KOPT-K1 (cell line): ENCODE measurements at regions not wholly inside any gene's neighbourhood (a gene's known extent, or its start where the extent isn't known, plus 50 kb on each side); places are given as distances from the start of the nearest gene placed in this dataset.
A peak's percentile ranks its signal among the peaks of the same experiment; 100 is the strongest.

Experiments
- H3K27ac ChIP-seq: fragments of 200-600 bp; sonication (generic); 2 replicates; pipeline ENCODE4 v1.5.1; 2016; ENCODE audit warnings: antibody characterized with exemption, mild to moderate bottlenecking, low read depth, low read length; ENCODE audit not compliant: poor library complexity, severe bottlenecking
- H3K36me3 ChIP-seq: fragments of 200-600 bp; sonication (generic); 2 replicates; pipeline ENCODE4 v1.5.1; 2017; ENCODE audit warnings: antibody characterized with exemption, mild to moderate bottlenecking, low read length, moderate library complexity; ENCODE audit not compliant: insufficient read depth
- H3K9me3 ChIP-seq: fragments of 200-600 bp; sonication (generic); 2 replicates; pipeline ENCODE4 v1.5.1; 2017; ENCODE audit warnings: antibody characterized with exemption, low read length, mild to moderate bottlenecking; ENCODE audit not compliant: insufficient read depth, poor library complexity, severe bottlenecking

DNA sequence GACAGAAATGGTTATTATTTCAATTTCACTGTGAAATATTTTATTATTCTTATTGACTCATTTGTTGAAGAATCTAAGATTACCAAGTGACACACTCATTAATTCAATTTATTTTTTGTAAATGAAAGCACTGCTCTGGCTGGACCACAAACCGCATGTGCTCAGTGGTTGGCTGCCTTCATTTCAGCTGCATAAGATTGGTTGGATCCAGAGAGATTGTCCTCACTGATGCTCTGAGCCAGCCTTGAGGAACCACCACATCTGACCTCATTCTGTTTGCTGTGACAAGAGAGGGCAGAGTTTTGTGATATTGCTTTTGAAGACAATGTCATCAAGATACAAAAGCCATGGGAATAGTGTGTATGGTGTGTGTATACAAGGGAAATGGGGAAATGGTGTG, 192.1 kb downstream of the CYRIA start:
- Histone ChIP-seq H3K36me3 (no peaks in the 10 kb centered on the region), H3K27ac (no peak overlapping the region)

GRCh38 chr2:16470936-16471490, 194.6 kb downstream of the CYRIA start:
- H3K36me3 ChIP-seq = no peaks in the 10 kb centered on the region
- H3K9me3 ChIP-seq = no peaks in the 10 kb centered on the region
- H3K27ac ChIP-seq = no peak overlapping the region

More for the DNA sequence above, 192.1 kb downstream of the CYRIA start:
- no peaks in the 10 kb centered on the region for H3K9me3 ChIP-seq

- H3K27ac ChIP-seq = no peak overlapping the region
- H3K9me3 ChIP-seq = no peaks in the 10 kb centered on the region
- no peaks in the 10 kb centered on the region for H3K36me3 ChIP-seq
Observed at GRCh38 chr2:16466821-16467151, 198.8 kb downstream of the CYRIA start.

DNA sequence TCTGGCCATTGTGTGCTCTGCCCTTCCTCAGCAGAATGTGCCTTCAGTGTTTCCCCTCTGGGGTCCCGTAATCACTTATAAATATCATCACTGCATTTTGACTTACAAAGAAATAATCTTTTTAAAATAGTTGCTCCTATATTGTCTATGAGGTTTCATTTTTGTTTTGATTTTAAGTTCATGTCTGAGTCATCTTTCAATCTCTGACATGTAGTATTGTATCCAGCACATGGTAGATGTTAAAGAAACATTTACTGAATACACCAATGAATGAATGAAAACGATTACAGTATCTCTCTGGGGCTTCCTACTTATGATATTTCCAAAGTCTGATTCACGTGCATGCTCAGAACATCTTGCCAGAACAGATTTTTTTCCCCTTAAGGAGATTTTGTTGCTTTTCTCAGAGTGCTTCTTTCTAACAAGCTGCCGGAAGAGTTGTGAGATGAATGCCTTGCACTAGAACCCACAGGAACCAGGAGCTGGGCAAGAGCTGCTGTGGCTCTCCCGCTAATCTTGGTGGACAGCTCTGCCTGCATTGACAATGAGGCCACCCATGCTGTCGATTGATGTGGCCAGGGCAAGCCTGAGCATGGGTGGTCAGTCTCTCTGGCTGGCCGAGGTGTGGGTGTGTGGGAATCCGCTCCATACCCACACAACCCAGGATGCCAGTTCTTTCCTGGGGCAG, 199.4 kb downstream of the CYRIA start:
- Histone ChIP-seq H3K36me3 (no peaks in the 10 kb centered on the region), H3K9me3 (no peaks in the 10 kb centered on the region), H3K27ac (no peak overlapping the region)

GRCh38 chr2:16464641-16465040, 201.0 kb downstream of the CYRIA start:
- no peaks in the 10 kb centered on the region for H3K9me3 ChIP-seq
- no peaks in the 10 kb centered on the region for H3K36me3 ChIP-seq
- no peak overlapping the region for H3K27ac ChIP-seq

GRCh38 chr2:16462958-16463357, 202.7 kb downstream of the CYRIA start:
- Histone ChIP-seq H3K27ac (no peak overlapping the region), H3K36me3 (no peaks in the 10 kb centered on the region), H3K9me3 (no peaks in the 10 kb centered on the region)

DNA sequence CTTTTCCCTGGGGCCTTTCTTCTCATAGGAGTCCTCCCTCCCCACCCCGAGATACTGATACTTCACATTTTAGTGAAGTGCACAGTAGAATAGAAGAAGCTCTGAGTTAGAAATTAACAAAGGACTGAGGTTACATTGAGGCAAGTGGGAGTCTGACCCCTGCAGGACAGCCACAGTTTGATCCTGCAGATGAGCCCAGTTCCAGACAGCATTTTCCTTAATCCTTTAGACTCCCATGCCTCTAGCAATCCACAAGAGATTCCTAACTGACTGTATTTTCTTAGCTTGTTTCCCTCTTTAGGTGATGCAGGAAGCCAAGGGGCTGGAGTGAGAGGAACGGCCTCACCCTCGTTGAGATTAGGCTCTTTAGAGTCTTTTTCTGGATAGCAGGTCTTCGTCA, 204.0 kb downstream of the CYRIA start:
- Histone ChIP-seq H3K27ac (no peak overlapping the region), H3K9me3 (no peaks in the 10 kb centered on the region), H3K36me3 (no peaks in the 10 kb centered on the region)

DNA sequence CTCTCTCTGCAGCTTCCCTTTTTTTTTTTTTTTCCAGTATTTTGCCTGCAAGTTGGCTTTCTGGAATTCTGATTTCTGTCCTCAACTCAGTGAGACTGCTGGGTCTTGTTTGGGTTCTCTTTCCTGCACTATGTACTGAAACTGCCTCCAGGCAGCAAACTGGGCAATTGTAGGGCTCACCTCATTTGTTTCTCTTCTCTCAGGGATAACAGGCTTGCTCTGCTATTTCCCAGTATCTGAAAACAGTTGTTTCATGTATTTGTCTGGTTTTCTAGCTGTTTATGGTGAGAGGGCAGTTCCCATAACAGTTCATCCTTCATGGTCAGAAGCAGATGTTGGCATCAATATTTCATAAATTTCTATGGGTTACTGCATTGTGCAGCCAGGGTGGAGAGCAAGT, 206.0 kb downstream of the CYRIA start:
- Histone ChIP-seq H3K9me3 (no peaks in the 10 kb centered on the region), H3K36me3 (no peaks in the 10 kb centered on the region), H3K27ac (no peak overlapping the region)

GRCh38 chr2:16454621-16455020, 211.0 kb downstream of the CYRIA start:
- Histone ChIP-seq H3K27ac (no peak overlapping the region), H3K9me3 (no peaks in the 10 kb centered on the region), H3K36me3 (no peaks in the 10 kb centered on the region)

DNA sequence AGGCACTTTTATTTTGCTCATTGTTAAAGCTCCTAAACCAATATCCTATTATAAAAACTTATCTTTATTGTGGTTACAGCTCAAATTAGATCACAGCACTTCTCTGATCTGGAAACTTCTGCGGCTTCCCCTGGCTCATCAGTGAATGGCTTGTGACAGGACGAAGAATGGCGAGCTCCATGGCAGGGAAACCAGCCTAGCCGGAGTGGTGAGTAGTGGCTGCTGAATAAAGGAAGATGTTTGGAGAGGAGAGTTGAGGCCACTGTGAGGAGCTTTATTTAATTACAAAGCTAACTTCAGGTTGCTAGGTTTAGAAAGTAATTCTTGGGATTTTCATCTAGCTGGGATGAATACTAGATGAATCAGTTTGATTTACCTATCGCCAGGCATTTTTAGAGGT, 213.5 kb downstream of the CYRIA start:
- Histone ChIP-seq H3K27ac (no peak overlapping the region), H3K36me3 (no peaks in the 10 kb centered on the region), H3K9me3 (no peaks in the 10 kb centered on the region)

- H3K9me3 ChIP-seq = no peaks in the 10 kb centered on the region
- H3K36me3 ChIP-seq = no peaks in the 10 kb centered on the region
- H3K27ac ChIP-seq = no peak overlapping the region
Observed at GRCh38 chr2:16446706-16447105, 218.9 kb downstream of the CYRIA start.

DNA sequence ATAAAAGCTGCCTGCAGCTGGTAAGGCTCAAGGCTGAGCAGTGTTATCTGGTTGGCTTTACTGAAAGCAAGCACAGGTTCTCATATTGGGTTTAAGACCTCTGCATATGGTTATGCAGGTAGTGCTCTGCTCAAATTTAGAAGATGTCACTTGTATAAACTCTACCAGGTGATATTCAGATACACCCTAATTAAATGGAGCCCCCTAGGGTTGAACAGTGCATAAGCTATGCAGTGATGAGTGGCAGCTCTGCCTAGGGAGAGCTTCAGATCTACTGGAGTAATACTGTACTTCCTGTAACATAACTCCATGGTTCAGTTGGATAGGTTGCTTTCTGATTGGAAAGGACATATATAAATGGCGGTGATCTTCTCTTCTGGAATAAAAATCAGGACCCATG, 222.7 kb downstream of the CYRIA start:
- Histone ChIP-seq H3K36me3 (no peaks in the 10 kb centered on the region), H3K9me3 (no peaks in the 10 kb centered on the region), H3K27ac (no peak overlapping the region)

GRCh38 chr2:16441431-16441830, 224.2 kb downstream of the CYRIA start:
- Histone ChIP-seq H3K9me3 (no peaks in the 10 kb centered on the region), H3K36me3 (no peaks in the 10 kb centered on the region), H3K27ac (no peak overlapping the region)

DNA sequence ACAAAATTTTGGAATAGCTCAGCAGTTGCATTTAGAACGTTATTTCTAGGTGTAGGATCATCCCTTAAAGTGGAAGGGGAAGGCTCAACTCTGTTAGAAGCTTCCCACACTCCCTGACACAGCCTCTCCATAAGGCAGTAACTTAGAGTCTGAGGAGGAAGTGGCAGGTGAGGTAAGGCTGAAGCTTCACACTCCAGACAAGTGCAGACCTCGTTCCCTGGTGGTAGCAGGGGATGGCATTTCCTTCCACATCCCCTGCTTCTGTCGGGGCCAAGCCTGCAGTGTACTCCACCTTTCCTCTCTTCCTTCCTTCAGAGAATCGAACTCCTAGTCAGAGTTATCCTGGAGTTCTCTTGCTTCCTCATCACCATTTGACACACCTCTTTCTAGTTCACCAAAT, 224.7 kb downstream of the CYRIA start:
- Histone ChIP-seq H3K27ac (no peak overlapping the region), H3K36me3 (no peaks in the 10 kb centered on the region), H3K9me3 (no peaks in the 10 kb centered on the region)

GRCh38 chr2:16438613-16439321, 226.9 kb downstream of the CYRIA start:
- Histone ChIP-seq H3K36me3 (no peaks in the 10 kb centered on the region), H3K27ac (peak overlapping the region; percentile 45), H3K9me3 (no peaks in the 10 kb centered on the region)

- Histone ChIP-seq H3K27ac (peak overlapping the region; percentile 19), H3K36me3 (no peaks in the 10 kb centered on the region), H3K9me3 (no peaks in the 10 kb centered on the region)
Observed at GRCh38 chr2:16437189-16437588, 228.4 kb downstream of the CYRIA start.
